Activated naive CD8-positive, alpha-beta T cell treated with anti-CD3 and anti-CD28 coated beads, Interleukin-2, amount 50 U/mL, for 16 hours (primary cell): ENCODE measurements at regions not wholly inside any gene's neighbourhood (a gene's known extent, or its start where the extent isn't known, plus 50 kb on each side); places are given as distances from the start of the nearest gene placed in this dataset.

Experiments
- DNase-seq: peaks from one replicate; pipeline ENCODE4 v3.0.0-alpha.2; 2020; ENCODE audit warnings: low read depth, low spot score

DNA sequence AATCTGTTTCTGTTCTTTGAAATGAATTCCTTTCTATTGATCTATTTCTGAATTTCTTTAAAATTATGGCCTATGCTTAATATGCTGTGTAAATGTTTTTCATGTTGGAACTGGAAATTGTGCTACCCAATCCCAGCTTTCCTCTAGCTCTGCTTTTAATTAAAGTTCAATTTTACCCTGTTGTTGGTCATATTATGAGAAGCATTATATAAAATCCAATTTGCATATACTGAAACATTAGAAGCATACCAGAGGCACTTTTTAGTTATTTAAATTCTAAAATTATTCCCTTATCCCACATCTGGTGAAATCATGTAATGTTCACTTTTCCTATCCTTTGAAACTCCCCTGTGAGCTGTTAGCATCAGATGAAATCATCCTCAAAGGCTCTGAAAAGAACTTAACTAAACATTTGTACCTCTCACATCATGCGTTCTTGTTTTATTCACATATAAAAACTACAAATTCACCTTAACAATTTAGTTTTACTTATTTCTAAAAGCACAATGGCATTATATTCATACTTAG lies 160.6 kb upstream of the COL21A1 start:
- no peak for DNase-seq

DNA sequence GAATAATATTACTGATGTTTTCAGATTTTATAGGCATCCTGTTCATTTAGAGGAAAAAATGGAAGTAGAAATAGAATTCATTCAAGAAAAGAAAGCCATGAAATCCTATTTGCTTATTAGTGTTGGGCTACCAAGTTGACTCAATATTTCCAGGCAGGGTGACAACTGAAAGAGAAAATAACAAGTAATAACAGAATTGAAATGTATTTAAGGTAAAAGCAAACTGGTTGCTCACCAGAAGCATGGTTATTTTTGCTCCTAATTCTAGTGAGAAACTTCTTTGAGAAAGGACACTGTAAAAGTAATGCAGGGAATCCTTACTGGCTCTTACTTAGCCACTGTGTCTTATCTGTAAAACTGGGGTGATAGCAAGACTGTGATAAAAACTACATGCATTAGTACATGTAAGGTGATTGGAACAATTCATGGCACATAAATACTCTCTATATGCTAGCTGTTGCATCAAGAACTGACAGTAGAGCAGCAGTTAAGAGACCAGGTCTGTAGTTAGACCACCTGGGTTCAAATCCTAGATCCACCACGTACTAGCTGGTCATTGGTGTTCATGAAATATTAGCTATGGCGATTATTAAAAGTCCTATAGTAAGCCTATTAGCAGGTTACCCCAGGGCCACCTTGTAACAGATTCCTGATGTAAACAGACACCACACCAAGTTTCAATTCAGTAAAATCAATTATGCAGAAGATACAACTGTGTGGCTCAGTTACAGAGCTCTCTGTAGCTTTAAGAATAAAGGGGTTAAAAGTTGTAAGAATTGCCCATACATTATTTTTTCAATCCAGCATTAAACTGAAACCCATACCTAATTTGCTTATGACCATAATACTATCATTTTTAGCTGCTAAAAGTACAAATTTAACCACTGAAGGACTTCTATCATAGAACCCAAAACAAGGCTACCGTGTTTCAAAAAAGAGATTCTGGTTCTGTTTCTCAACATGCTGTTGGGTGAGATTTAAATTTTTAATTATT lies 159.2 kb upstream of the COL21A1 start:
- DNase-seq, result no peak

DNA sequence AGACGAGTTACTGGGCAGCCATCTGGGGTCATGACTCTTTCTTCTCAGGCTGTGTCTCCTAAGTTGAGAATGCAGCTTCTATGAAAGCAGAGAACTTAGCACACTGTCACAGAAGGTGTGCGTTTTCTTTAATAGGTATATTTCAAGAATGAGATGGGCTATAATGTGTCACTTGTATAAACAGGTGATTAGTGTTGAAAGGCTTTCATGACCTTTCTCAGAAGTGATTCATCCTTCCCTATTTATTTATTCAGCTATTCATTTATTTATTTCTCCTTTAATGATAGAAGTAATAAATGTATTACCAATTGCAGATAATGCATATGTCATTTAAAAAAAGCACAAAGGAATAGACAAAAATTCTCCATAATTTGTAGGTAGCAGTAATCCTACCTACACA lies 157.2 kb upstream of the COL21A1 start:
- no peak for DNase-seq

DNA sequence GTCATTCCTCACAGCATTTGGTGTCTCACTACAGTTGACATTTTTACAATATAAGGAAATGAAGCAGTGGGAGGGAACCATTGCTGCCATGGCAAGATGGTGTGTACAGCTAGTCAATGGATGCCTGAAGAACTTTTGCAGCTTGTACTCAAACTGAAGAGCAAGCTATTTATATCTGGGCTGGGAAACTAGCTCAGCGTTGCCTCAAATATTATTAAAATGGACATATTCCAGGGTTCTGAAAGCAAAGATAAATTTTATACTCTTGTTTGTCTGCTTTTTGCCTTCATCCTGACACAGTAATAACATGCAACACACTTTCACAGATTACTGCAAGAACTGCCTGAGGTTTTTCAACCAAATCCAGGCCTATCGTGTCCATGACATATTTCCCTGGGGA lies 156.4 kb upstream of the COL21A1 start:
- DNase-seq, result no peak

DNA sequence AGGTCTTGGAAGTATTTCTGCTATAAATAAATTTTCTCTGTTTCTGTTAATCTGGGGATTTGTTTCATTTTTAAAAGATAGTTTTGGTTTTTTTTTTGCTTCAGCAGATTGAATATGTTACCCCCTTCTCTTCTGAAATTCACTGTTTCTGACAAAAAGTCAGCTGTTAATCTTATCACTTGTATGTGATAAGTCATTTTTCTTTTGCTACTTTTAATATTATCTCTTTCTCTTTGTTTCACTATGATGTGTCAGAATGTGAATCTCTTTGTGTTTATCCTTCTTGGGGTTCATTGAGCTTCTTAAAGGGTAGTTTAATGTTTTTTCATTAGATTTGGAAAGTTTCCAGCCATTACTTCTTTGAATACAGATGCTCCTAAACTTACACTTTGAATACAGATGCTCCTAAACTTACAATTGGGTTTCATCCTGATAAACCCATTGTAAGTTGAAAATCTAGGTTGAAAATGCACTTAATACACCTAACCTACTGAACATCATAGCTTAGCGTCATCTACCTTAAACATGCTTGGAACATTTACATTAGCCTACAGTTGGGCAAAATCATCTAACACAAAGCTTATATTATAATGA lies 154.2 kb upstream of the COL21A1 start:
- DNase-seq, result no peak

DNA sequence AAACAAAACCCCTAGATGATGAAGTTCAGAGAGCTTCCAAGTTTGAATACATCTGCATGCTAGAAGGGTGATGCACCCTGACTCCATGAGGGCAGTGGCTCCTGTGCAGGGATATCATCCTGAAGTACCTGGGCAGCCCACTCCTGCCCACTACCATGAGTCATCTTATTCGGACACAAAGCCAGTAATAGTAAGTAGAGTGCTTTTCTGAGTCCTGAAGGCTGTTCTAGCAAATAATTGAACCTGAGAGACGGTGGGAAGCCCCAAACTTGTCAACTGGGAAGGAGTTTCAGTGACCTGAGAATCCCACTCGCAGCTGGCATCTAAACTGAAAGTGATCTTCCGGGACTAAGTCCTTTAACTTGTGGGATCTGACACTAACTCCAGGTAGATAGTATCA lies 152.9 kb upstream of the COL21A1 start:
- DNase-seq, result no peak

DNA sequence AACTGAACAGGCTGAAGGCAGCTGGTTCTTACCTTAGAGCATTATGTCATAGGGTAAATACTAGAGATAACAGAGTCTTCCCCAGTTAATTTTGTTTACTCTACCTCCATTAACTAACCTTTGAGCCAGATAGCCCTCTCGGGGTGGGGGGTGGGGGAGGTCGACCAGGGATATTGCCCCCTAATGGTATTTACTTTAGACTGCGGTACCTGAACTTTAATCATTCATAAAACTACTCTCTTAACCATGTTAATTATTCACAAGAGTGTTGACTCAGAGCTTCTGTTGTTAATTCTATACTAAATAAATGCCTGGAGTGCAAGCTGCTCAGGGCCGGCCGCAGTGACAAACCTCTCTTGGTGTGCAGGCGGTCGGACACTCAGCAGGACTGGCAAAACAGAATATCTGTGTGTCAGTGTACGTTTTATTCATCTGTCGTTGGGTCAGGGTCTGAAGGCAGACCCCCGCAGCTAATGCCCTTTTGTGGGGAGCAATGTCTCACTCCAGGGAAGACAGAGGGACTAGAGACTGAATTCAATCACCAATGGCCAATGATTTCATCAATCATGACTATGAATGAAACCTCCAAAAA lies 152.4 kb upstream of the COL21A1 start:
- no peak for DNase-seq

DNA sequence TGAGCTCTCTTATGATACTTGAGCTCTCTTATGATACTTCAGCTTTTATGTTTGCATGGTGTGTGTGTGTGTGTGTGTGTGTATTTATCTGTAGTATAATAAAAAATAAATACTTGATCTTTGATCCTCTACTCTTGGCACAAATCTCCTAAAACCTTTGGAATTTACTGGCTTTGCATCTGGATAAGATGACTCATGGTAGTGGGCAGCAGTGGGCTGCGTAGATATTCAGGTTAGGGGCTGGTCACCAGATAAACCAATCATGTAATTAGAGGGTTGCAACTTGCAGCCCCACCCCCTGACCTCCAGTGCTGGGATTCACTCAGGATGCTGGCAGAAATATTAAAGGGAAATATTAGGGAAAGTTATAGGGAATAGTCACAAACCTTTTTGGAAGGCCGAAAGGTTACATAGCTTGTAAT lies 151.9 kb upstream of the COL21A1 start:
- no peak for DNase-seq

DNA sequence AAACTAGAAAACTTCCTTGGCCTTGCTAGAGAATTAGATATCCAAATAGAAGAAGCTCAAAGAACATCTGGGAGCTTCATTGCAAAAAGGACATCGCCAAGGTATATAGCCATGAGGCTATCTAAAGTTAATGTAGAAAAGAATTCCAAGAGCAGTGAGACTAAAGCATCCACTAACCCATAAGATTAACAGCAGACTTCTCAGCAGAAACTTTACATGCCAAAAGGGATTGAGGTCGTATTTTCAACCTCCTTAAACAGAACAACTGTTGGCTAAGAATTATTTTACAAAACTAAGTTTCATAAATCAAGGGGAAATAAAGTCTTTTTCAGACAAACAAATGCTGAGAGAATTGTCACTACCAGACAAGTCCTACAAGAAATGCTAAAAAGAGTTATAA lies 149.1 kb upstream of the COL21A1 start:
- DNase-seq, result no peak

DNA sequence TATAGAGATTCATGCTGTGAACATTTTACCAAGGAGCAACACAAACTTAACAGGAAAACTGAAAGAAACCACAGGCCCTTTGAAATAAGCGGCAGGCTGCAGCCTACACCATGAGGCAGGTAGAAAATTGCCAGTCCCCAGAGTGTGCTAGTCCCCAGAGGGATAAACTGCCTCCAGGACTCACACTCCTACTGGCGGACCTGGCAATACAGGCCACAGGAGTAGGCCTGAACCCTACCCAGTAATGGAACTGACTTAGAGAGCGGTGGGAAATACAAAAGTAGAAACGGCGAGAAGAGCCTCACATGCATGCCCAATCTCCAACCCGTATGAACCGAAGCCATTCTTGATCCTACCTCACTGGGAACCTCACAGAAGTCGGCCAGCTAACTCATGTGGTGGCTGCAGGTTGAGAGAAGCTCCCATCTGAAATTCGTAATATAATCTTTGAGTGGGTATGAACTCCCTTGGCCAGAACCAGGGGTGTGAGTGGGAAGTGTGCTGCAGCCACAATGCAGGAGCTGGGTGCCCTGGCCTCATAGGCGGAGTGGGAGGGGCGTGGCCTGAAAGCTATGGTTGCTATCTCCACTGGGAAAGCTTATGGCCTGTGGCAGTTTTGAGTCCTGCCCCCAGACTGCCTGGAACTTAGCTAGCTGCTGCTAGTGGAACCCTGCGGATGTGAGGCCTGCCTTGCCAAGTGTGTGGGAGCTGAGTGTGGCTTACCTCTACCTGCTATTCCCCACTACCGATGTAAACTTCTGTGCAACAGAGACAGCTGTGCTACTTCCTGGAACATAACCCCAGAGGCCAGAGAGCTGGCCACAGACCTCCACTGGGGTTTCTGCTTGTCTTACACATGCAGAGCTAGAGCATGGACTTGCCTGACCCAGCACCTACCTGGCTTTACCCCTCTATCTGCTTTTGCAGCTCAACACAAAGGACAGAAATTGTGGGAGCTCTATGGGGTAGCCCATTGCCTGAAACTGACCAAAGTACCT lies 146.5 kb upstream of the COL21A1 start:
- DNase-seq, result no peak

DNA sequence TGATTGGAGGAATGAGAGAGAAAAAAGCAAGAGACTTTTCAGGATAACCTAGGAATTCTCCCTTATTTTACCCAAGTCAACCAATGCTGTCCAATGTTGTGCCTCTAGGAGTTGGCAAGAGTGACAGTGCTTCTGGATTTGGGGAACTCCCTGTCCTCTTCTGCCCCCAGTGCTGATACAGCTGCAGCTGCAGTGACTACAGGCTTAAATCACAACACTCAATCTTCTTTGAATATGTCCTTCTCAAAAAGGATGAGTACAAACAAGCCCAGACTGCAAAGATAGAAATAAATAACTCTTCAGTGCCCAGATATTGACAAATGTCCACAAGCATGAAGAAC lies 141.0 kb upstream of the COL21A1 start:
- DNase-seq, result no peak

DNA sequence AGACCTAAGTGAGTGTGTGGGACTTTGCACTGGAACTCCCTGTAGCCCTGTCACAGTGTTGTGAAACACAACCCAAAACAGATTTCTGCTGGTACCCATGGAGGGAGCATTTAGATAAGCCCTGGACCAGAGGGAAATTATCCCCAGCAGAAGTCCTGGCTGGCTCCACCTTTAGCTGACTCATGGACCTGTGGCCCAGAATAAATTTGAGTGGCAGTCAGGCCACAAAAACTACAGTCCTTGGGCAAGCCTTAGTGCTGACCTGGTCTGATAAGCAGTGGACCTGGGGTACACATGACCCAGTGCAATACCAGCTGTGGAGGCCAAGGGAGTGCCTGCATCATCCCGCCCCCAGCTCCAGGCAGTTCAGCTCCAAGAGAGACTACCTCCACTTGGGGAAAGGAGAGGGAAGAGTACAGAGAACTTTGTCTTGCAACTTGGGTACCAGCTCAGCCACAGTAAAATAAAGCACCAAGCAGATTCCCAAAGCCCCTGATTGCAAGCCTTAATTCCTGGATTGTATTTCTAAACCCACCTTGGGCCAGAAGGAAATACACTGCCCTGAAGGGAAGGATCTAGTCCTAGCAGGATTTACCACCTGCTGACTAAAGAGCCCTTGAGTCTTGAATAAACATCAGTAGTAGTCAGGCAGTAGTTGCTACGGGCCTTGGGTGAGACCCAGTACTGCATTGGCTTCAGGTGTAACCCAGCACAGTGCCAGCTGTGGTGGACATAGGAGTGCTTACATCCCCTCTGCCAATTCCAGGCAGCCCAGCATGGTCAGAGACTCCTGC lies 140.4 kb upstream of the COL21A1 start:
- DNase-seq, result no peak

DNA sequence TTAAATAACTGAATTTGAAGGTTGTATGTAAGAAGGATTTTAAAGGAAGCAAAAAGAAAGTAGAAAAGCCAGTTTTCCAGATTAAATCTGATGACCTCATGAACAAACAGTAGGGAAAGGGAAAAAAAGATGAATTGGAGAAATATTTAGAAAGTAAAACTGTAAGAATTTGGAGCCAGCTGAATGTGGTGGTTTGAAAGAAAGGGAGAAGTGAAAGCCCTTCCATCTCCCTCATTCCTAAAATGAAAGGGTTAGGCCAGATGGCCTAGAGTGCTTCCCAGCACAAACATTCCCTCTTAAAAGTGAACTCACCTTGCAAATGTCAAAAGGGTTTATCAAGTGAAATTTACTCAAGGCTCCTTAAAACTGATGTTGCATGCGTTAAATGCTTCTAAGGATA lies 139.3 kb upstream of the COL21A1 start:
- DNase-seq, result no peak

DNA sequence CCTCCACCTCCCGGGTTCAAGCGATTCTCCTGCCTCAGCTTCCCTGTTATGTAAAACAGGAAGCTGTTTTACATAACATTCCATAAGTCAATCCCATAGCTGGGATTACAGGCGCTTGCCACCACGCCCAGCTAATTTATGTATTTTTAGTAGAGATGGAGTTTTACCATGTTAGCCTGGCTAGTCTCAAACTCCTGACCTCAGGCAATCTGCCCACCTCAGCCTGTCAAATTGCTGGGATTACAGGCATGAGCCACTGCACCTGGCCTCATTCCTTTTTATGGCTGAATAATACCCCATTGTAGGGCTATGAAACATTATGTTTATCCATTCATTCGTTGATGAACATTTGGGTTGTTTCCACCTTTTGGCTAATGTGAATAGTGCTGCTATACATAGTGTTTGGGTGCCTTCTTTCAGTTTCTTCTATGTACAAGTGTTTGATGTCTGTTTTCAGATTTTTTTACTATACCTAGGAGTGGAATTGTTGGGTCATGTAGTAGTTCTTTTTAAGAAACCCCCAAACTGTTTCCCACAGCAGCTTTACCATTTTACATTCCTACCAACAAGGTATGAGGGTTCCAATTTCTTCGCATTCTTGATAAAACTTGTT lies 138.7 kb upstream of the COL21A1 start:
- no peak for DNase-seq

DNA sequence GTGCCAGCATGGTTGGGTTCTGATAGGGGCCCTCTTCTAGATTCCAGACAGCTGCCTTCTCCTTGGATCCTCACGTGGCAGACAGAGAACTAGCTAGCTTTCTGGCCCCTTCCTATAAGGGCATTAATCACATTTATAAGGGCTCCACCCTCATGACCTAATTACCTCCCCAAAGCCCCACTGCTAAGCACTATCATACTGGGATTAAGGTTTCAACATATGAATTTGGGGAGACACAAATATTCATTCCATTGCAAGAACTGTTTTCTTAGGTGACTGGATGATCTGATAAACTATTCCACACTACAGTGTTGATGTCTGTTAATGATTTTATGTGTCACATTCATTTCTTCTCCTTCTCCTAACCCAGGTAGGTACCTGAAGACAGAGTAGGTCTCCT lies 135.8 kb upstream of the COL21A1 start:
- DNase-seq, result no peak

DNA sequence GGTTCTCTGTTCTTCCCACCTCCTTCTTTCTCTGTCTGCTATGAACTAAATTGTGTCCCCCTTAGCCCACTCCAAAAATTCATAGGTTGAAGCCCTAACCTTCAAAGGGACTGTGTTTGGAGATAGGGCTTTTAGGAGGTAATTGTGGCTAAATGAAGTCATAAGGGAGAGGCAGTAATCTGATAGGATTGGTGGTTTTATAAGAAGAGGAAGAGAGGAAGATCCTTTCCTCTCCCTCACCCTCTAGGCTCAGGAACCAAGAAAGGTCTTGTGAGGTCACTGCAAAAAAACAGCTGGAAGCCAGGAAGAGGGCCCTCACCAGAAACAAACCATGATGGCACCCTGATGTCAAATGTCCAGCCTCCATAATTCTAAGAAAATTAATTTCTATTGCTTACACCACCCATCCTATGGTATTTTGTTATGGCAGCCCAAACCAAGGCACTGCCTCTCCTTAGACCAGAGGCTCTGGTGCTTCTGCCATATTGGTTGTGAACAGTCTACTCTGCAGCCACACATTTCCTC lies 135.1 kb upstream of the COL21A1 start:
- DNase-seq, result no peak

DNA sequence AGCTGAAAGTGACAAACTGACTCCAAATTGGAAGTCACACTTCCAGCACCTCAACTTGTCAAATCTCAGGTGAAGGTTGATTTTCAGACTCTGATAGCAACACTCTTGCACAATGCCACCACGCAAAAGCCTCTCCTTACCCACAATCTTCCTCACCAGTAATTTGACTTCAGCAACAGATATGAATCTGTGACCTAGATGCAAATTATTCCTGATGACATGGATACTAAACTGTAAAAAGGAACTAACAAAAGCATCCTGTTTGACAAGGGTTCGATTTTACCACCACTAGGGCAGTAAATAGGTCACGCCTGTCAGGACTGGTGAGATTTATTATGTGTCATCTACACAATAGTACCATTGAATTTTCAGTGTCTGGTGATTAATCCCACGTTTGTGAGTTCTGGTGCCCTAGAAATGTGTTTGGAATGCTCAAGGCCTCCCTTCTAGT lies 134.4 kb upstream of the COL21A1 start:
- DNase-seq, result no peak

DNA sequence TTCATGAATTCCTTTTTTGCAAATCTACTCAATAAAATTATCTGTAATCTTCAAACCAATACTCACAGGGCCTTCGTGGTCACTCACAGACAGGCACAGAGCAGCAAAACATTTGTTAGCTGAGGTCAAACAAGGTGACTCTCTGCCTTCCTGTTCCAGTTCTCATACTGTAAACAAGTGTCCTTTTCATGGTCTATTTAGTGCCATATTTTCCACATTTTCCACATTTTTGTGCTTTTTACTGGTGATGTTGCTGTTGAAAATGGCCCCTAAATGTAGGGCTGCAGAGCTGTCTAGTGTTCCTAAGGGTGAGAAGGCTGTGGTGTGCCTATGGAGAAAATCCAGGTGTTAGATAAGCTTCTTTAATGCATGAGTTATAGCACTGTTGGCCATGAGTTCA lies 133.1 kb upstream of the COL21A1 start:
- no peak for DNase-seq

DNA sequence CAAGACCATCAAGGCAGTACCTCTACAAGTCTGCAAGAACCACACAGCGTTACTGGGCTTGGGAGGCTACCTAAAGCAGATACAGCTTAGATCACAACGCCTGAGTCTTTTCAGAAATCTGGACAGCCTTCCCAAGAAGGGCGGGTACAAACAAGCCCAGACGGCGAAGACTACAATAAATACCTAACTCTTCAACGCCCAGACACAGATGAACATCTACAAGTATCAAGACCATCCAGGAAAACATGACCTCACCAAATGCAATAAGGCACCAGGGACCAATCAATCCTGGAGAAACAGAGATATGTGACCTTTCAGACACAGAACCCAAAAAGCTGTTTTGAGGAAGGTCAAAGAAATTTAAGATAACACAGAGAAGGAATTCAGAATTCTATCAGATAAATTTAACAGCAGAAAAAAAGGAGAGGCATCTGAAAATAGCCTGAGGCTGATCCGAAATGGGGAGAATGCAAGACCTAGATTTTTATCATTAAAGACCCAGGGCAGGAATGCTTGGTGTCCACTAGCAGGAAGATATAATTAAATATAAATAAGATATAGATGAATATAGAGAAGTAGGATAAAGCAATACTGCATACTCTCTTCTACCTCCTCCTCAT lies 131.7 kb upstream of the COL21A1 start:
- DNase-seq, result no peak
